Lower leg skin (tissue), 3 donors: ENCODE measurements at regions not wholly inside any gene's neighbourhood (a gene's known extent, or its start where the extent isn't known, plus 50 kb on each side); places are given as distances from the start of the nearest gene placed in this dataset.
"Not testable (repeated sequence)": the region's sequence is repeated elsewhere in the genome, so short reads cannot be mapped to it uniquely, and the experiment has no call there.

Source experiments
- DNase-seq, 2 donors: peaks; one replicate each; pipeline ENCODE4 v3.0.0-alpha.2; 2019; ENCODE audit warnings: low spot score in 2 of 2
- H3K4me3 ChIP-seq: fragments of 200-600 bp; sonication (generic); 2 replicates; pipeline ENCODE4 v1.5.1; 2017; ENCODE audit warnings: mild to moderate bottlenecking, low read depth; ENCODE audit not compliant: poor library complexity, severe bottlenecking
- WGBS, 2 donors: methylation state at CpG; one replicate each; pipeline ENCODE4 v1.1.5; 2018; 5-methylcytosine and 5-hydroxymethylcytosine counted together
- intact Hi-C: fragments of 100-400 bp; cut with DNase I; formaldehyde crosslinking; loops from one replicate; pipeline ENCODE4 v1.15.0; 2023; ENCODE audit warnings: low total_unique reads

DNA sequence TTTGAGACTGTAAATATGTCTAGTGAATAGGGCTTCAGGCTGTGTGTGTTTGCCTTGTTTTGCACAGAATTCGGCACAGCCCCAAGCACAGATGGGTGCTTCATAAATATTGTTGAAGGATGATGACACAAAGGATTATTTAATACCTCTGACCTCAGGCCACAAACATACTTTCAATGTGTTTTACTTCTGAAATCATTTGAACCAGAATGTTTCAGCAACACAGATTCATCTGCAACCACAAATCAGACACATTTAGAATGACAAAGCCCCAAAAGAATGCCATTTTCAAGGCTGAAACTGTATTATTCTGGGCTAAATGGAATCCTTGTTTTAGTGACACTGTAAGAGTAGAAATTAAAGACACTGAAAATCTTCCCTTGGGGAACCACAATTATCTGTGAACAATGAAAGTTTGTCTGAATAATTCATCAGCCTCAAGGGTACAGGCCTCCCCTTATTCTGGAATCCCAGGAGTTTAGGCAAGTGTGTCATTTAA, 93.7 kb downstream of the FOXD4L6 start:
- 53 to 69% methylated on average over 1 of the region's 1 CpG for WGBS, 2 donors
- DNase-seq, H3K4me3 ChIP-seq, intact Hi-C loops: not testable (repeated sequence)

DNA sequence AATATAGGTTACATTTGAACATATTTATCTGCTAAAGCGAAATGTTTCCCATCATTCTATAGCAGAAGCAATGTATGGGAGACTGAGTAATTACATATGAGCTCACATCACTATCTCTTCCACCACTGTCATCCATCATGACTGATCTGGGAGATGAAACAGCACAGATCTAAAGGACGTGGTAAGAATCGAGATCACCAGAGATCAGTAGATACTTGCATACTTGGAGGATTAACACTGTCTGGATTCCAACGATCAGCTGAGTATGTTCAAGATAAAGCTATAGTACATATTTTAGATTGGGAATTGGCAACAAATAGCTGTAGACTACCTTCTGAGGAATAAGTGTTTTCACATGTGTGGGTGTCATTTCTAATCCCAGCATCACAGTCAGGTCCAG, 94.6 kb downstream of the FOXD4L6 start:
- intact Hi-C loops, H3K4me3 ChIP-seq, DNase-seq: not testable (repeated sequence)
- 71 to 78% methylated on average over 4 of the region's 4 CpGs for WGBS, 2 donors

DNA sequence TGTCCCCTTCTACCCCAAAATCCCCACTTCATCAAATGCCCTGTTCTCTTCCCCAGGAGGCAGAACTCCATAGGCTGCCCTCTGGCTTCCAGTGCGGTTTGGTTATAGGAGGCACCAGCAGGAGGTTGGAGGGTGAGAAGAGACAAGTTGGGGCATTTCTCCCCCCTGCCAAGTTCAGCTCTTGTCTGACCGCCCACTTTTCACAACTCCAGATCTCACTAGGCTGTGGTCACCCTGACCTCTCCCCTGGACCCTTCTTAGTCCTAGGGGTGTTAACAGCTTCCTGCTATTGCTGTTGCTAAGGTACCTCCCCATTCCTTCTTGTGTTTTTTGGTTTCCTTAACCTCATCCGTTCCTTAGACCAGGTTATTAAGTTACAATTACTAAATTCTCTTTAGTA, 95.1 kb downstream of the FOXD4L6 start:
- DNase-seq, intact Hi-C loops, H3K4me3 ChIP-seq: not testable (repeated sequence)
- 91 to 93% methylated on average over 3 of the region's 3 CpGs for WGBS, 2 donors

DNA sequence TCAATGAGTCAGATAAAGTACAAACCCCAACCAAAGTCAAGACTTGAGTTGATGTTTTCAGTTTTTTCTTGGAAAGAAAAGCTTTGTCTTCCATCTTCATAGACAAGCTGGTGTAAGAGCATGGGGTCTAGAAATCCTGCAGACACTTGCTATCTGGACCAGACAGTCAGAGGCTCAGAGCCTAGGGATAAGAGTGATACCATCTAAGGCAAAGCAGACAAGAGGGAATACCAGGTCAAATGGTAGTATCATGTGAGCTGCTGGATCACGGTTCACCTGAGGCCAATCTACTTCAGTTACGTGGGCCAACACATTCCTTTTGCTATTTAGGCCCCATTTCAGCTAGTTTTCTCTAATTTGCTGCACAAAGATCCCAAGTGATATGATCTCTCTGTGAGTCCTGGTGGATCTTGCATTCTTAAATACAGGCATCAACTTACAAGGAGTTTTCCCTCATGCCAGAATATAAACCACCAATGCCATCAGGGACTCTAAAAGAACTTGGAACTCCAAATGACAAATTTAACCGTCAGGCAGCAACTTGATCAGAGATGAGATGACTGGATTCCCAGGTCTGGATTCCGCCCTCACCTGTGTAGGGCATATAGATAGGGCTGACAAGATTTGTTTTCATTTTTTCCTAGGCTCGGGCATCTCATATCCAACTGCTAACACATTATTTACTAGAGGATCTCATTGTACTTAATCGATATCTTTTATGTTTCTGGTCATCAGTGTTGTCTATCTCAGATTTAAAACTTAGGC, 101.4 kb downstream of the FOXD4L6 start:
- H3K4me3 ChIP-seq, DNase-seq, intact Hi-C loops: not testable (repeated sequence)
- WGBS, 2 donors: 88 to 90% methylated on average over 6 of the region's 6 CpGs

DNA sequence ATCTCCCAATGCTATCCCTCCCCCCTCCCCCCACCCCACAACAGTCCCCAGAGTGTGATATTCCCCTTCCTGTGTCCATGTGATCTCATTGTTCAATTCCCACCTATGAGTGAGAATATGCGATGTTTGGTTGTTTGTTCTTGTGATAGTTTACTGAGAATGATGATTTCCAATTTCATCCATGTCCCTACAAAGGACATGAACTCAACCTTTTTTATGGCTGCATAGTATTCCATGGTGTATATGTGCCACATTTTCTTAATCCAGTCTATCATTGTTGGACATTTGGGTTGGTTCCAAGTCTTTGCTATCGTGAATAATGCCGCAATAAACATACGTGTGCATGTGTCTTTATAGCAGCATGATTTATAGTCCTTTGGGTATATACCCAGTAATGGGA, 106.1 kb downstream of the FOXD4L6 start:
- H3K4me3 ChIP-seq, DNase-seq, intact Hi-C loops: not testable (repeated sequence)
- 93 to 100% methylated on average over 2 to 4 of the region's 4 CpGs for WGBS, 2 donors

DNA sequence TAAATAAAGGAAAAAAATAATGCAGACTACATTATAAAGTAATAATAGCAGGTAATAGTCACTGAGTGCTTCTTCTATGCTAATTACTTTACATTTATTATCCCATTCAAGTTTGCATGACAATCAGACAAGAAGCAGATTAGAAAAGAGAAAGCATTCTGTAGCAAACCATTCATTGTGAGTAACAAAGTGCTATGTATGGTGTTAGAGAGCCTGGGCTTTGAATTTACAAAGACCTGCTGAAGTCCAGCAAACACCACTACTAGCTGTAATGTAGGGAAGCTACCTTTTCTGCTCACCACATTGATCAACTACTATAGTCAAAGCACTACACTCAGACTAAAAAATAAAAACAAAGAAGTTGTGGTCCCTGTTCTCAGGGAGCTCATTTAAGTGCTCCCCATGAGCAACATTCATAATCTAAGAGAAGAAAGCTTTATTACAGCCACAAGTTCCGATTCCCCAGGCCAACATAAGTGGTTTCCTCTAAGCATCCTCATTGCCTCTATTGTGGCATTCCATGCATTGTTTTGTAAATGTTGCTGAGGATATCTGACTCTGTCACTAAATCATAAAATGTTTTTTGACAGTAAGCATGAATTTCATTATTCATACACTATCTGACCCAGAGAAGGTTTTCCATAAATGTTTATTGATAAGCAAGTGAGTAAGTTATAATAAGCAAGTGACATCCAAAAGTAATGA, 108.5 kb downstream of the FOXD4L6 start:
- WGBS, 2 donors: 84 to 92% methylated on average over 1 of the region's 1 CpG
- DNase-seq, intact Hi-C loops, H3K4me3 ChIP-seq: not testable (repeated sequence)

DNA sequence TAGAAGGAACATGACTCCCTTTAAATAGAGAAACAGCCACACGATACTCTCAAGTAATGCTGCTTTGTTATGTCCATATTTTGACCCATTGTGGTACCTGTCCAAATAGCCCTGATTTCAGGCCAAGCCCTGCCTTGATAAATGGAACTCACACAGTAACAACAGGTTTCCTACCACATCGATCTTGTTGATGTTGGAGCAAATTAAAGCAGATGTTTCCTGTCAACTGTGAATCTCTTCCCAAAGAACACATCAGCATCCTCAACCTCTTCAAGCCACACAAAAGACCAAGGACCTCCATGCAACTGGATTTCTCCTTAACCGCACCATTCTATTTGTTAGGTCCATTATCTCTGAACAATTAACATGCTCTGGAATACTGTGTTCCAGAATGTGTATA, 109.5 kb downstream of the FOXD4L6 start:
- WGBS, 2 donors: 83 to 87% methylated on average over 3 of the region's 3 CpGs
- H3K4me3 ChIP-seq, DNase-seq, intact Hi-C loops: not testable (repeated sequence)

DNA sequence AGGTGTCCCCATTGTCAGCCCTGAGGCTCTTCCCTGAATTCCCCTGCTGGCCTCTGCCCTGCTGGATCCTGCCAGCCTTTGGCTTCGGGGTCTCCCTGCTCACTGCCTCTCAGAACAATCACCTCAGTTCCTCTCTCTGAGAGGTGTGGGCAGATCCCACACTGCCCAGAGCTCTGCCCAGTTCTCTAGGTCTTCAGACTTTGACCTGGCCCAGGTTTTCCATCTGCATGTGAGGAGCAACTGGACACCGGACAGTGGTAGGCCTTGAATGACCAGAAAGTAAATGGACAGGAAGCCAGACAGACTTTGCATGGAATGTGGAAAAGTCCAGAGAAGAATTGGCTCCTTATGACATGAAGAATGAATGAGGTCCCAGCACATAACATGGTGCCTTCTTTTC, 111.8 kb downstream of the FOXD4L6 start:
- 94 to 100% methylated on average over 1 of the region's 2 CpGs for WGBS, 2 donors
- DNase-seq, H3K4me3 ChIP-seq, intact Hi-C loops: not testable (repeated sequence)

DNA sequence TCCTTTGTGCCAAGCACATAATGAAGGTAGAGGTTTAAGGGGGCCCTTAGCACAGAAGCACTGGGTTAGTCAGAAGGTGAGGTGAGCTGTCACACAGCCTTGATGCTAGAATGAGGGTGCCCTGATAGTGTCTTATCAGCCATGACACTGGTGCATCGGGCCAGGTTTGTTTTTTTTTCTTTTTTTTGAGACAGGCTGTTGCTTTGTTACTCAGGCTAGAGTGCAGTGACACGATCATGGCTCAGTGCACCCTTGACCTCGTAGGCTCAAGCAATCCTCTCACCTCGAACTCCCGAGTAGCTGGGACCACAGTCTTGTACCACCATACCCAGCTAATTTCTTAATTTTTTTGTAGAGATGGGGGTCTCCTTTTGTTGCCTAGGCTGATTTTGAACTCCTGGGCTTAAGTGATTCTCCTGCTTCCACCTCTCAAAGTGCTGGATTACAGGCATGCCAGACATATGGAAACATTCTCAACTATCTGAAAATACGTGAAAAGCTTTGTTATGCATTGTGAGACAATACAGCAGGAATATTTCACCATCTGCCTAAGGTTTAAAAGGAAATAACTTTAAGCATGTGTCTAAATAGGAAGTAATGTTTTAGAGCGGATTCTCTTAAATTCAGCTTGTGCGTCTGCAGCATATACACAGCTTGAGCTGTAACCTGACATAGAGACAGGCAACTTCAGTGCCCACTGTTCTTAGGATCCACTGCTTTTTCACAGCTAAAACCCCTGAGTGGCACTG, 128.4 kb downstream of the FOXD4L6 start:
- H3K4me3 ChIP-seq, intact Hi-C loops, DNase-seq: not testable (repeated sequence)
- 77 to 81% methylated on average over 8 of the region's 8 CpGs for WGBS, 2 donors

DNA sequence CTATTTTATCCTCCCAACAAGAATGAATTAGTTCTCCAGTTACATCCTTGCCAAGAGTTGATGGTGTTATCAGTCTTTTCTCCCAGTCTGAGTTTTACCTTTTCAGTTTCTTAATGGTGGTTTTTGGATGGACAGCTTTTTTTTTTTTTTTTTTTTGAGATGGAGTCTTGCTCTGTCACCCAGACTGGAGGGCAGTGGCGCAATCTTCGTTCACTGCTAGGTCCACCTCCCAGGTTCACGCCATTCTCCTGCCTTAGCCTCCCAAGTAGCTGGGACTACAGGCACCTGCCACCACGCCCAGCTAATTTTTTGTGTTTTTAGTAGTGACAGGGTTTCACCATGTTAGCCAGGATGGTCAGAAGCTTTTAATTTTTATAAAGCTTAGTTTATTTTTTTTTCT, 133.0 kb downstream of the FOXD4L6 start:
- DNase-seq, H3K4me3 ChIP-seq, intact Hi-C loops: not testable (repeated sequence)
- 88 to 90% methylated on average over 4 of the region's 4 CpGs for WGBS, 2 donors

DNA sequence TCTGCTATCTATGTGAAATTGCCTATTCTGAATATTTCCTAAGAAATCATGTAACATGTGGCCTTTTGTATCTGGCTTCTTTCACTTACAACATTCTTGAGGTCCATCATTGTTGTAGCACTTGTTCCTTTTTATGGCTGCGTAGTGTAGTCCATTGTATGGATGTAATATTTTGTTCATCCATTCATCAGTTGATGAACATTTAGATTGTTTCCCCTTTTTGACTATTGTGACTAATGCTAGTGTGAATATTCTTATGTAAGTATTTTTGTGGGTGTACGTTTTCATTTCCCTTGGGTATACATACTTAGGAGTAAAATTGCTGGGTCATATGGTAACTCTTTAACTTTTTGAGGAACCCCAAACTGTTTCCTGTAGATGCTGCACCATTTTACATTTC, 134.6 kb downstream of the FOXD4L6 start:
- DNase-seq, H3K4me3 ChIP-seq, intact Hi-C loops: not testable (repeated sequence)
- 70 to 71% methylated on average over 2 of the region's 2 CpGs for WGBS, 2 donors

DNA sequence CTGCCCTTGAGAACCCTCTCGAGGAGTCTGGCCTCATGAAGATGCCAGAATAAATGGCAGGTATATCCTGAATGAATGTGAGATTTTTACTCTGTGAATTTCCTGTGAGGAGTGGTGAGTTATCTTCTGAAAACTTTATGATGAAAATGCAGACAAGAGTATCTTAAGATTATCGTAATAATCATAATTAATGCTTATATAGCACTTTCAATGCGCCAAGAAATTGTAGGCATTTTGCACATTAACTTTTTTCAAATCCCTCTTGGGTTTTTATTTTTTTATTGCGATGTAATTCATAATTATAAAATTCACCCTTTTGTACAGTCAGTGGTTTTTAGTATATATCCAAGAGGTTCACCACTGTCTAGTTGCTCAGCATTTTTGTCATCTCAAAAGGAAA, 135.1 kb downstream of the FOXD4L6 start:
- WGBS, 2 donors: 76 to 80% methylated on average over 4 of the region's 4 CpGs
- DNase-seq, intact Hi-C loops, H3K4me3 ChIP-seq: not testable (repeated sequence)

DNA sequence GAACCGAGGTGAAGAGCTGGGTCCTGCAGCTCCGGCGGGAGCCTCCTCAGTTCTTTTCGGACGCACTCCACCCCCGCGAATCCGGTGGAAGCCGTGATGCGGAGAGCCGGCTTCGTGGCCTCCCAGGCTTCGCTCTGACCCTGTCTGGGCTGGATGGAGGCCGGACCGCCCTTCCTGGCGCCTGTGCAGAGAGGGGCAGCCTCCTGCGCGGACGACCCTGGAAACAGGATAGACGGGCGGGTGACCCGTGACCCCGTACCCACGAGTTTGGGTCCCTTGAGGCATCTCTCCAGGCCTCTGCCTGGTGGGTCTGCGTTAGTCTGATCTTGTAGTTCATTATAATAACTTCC, 136.0 kb downstream of the FOXD4L6 start:
- peak; percentile 67 to 95 for DNase-seq
- 4 to 10% methylated on average over 25 of the region's 25 CpGs for WGBS, 2 donors
- peak overlapping the region; percentile 81 for H3K4me3 ChIP-seq
- intact Hi-C loops: not testable (repeated sequence)
